ENCODE measurements at regions not wholly inside any gene's neighbourhood (a gene's known extent, or its start where the extent isn't known, plus 50 kb on each side); places are given as distances from the start of the nearest gene placed in this dataset.
"Not testable (repeated sequence)": the region's sequence is repeated elsewhere in the genome, so short reads cannot be mapped to it uniquely, and the experiment has no call there.

- DNase-seq (ENCODE audit: low read depth): no peak
These were observed 100.5 kb upstream of the BTN3A2 start for GRCh38 chr6:26264547-26264946.

- DNase-seq (ENCODE audit: low read depth): no peak
These were observed 97.9 kb upstream of the BTN3A2 start for GRCh38 chr6:26267083-26267589.

- no peak for DNase-seq (ENCODE audit: low read depth)
These were observed 96.2 kb upstream of the BTN3A2 start for GRCh38 chr6:26268659-26269402.

- DNase-seq (ENCODE audit: low read depth): no peak
These were observed 95.2 kb upstream of the BTN3A2 start for GRCh38 chr6:26269531-26270485.

- no peak for DNase-seq (ENCODE audit: low read depth)
These were observed 94.5 kb upstream of the BTN3A2 start for GRCh38 chr6:26270486-26270861.

- no peak for DNase-seq (ENCODE audit: low read depth)
These were observed 93.9 kb upstream of the BTN3A2 start for GRCh38 chr6:26270903-26271667.

- no peak for DNase-seq (ENCODE audit: low read depth)
These were observed 93.4 kb upstream of the BTN3A2 start for GRCh38 chr6:26271668-26272024.

GRCh38 chr6:26272171-26272637 lies 92.8 kb upstream of the BTN3A2 start:
- no peak for DNase-seq (ENCODE audit: low read depth)

GRCh38 chr6:26273673-26274588 lies 91.1 kb upstream of the BTN3A2 start:
- DNase-seq (ENCODE audit: low read depth): no peak

GRCh38 chr6:26275663-26276062 lies 89.3 kb upstream of the BTN3A2 start:
- no peak for DNase-seq (ENCODE audit: low read depth)

- DNase-seq (ENCODE audit: low read depth): no peak
These were observed 88.0 kb upstream of the BTN3A2 start for GRCh38 chr6:26276841-26277648.

- no peak for DNase-seq (ENCODE audit: low read depth)
These were observed 86.5 kb upstream of the BTN3A2 start for GRCh38 chr6:26278536-26278935.

GRCh38 chr6:26279371-26279770 lies 85.6 kb upstream of the BTN3A2 start:
- not testable (repeated sequence) for DNase-seq (ENCODE audit: low read depth)

- DNase-seq (ENCODE audit: low read depth): no peak
These were observed 84.6 kb upstream of the BTN3A2 start for GRCh38 chr6:26280407-26280806.

- DNase-seq (ENCODE audit: low read depth): no peak
These were observed 80.4 kb upstream of the BTN3A2 start for GRCh38 chr6:26284537-26285142.

- DNase-seq (ENCODE audit: low read depth): peak; percentile 75
These were observed 79.6 kb upstream of the BTN3A2 start for GRCh38 chr6:26285143-26286134.

GRCh38 chr6:26286168-26286877 lies 78.7 kb upstream of the BTN3A2 start:
- DNase-seq (ENCODE audit: low read depth): no peak

- no peak for DNase-seq (ENCODE audit: low read depth)
These were observed 76.8 kb upstream of the BTN3A2 start for GRCh38 chr6:26288155-26288554.

Measured in stimulated activated CD8-positive, alpha-beta memory T cell treated with anti-CD3 and anti-CD28 coated beads, Interleukin-15, amount 100 ng/mL, for 24 hours (primary cell).